ENCODE measurements at regions not wholly inside any gene's neighbourhood (a gene's known extent, or its start where the extent isn't known, plus 50 kb on each side); places are given as distances from the start of the nearest gene placed in this dataset.

DNA sequence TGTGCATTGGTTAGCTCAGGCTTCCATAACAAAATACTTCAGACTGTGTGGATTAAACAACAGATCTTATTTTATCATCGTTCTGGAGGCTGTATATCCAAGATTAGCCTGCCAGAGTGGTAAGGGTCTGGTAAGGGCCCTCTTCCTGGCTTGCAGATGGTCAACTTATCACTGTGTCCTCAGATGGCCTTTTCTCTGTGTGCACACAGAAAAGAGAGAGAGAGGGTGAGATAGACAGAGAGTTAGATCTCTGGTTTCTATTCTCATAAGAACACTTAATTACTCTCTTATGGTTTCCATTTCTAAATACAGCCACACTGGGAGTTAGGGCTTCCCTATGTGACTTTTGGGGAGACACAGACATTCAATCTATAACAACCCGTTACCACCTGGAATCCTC lies 1003.5 kb downstream of the TSN start:
- WGBS, 2 donors, result 40 to 42% methylated on average over 2 of the region's 2 CpGs
- Histone ChIP-seq H3K27ac (no peak overlapping the region), H3K36me3 (replicated peaks in 1 of 2; ENCODE audit: insufficient read depth in 1 of 2, low read depth in 2 of 2) (no peaks in the 10 kb centered on the region), H3K27me3 (no peaks in the 10 kb centered on the region), H3K9me3 (no peaks in the 10 kb centered on the region), H3K4me1 (no peaks in the 10 kb centered on the region), H3K4me3 (no peak overlapping the region)
- no peak for TF ChIP-seq POLR2A (IDR thresholded peaks at IDR 0.05)
- TF ChIP-seq, protein P1, sequence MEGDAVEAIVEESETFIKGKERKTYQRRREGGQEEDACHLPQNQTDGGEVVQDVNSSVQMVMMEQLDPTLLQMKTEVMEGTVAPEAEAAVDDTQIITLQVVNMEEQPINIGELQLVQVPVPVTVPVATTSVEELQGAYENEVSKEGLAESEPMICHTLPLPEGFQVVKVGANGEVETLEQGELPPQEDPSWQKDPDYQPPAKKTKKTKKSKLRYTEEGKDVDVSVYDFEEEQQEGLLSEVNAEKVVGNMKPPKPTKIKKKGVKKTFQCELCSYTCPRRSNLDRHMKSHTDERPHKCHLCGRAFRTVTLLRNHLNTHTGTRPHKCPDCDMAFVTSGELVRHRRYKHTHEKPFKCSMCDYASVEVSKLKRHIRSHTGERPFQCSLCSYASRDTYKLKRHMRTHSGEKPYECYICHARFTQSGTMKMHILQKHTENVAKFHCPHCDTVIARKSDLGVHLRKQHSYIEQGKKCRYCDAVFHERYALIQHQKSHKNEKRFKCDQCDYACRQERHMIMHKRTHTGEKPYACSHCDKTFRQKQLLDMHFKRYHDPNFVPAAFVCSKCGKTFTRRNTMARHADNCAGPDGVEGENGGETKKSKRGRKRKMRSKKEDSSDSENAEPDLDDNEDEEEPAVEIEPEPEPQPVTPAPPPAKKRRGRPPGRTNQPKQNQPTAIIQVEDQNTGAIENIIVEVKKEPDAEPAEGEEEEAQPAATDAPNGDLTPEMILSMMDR (IDR thresholded peaks at IDR 0.05), result no peak
- ATAC-seq (no peak), DNase-seq (no peak)
- intact Hi-C loops (cut with DNase I), result no loop called here

GRCh38 chr2:122764014-122764413 lies 1008.6 kb downstream of the TSN start:
- Histone ChIP-seq H3K27me3 (no peaks in the 10 kb centered on the region), H3K27ac (no peak overlapping the region), H3K36me3 (replicated peaks in 1 of 2; ENCODE audit: insufficient read depth in 1 of 2, low read depth in 2 of 2) (no peaks in the 10 kb centered on the region), H3K9me3 (peaks cover 0 to 3% (median 0%) of the 10 kb centered on the region in 3 donors), H3K4me1 (no peaks in the 10 kb centered on the region), H3K4me3 (no peak overlapping the region)
- intact Hi-C loops (cut with DNase I), result no loop called here
- TF ChIP-seq POLR2A (IDR thresholded peaks at IDR 0.05), result no peak
- TF ChIP-seq, protein P1 (IDR thresholded peaks at IDR 0.05), result no peak
- WGBS, 2 donors, result 34 to 37% methylated on average over 3 of the region's 3 CpGs
- no peak for ATAC-seq
- no peak for DNase-seq

GRCh38 chr2:122780251-122780650 lies 1024.8 kb downstream of the TSN start:
- Histone ChIP-seq H3K27me3 (no peaks in the 10 kb centered on the region), H3K4me1 (no peaks in the 10 kb centered on the region), H3K36me3 (replicated peaks in 1 of 2; ENCODE audit: insufficient read depth in 1 of 2, low read depth in 2 of 2) (no peaks in the 10 kb centered on the region), H3K27ac (no peak overlapping the region), H3K4me3 (no peak overlapping the region), H3K9me3 (no peaks in the 10 kb centered on the region)
- intact Hi-C loops (cut with DNase I), result no loop called here
- ATAC-seq, result no peak
- TF ChIP-seq POLR2A (IDR thresholded peaks at IDR 0.05), result no peak
- TF ChIP-seq, protein P1 (IDR thresholded peaks at IDR 0.05), result no peak
- 63 to 71% methylated on average over 1 of the region's 1 CpG for WGBS, 2 donors
- DNase-seq, result no peak

GRCh38 chr2:122794100-122794499 lies 1038.6 kb downstream of the TSN start:
- Histone ChIP-seq H3K4me1 (no peaks in the 10 kb centered on the region), H3K27ac (no peak overlapping the region), H3K9me3 (no peaks in the 10 kb centered on the region), H3K27me3 (no peaks in the 10 kb centered on the region), H3K4me3 (no peak overlapping the region), H3K36me3 (replicated peaks in 1 of 2; ENCODE audit: insufficient read depth in 1 of 2, low read depth in 2 of 2) (no peaks in the 10 kb centered on the region)
- DNase-seq (no peak), ATAC-seq (no peak)
- WGBS, 2 donors, result 74 to 100% methylated on average over 2 of the region's 2 CpGs
- intact Hi-C loops (cut with DNase I), result no loop called here
- TF ChIP-seq, protein P1 (IDR thresholded peaks at IDR 0.05), result no peak
- no peak for TF ChIP-seq POLR2A (IDR thresholded peaks at IDR 0.05)

DNA sequence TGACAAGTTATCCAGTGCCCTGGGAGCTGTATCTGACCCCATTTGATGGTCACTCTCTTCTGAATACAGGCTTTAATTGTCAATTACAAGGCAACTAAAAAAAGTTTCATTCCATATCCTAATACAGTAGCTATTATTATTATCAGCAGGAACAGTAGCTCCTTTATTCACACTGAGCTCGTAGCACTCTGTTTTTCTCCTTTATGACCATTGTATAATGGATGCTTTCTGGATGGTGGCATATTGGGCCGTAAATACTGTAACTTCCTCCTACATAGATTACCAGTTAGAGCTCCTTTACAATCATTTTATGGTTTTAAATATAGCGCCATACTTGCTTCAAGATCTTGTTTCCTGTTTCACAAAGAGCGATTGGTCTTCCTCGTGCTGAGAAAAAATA lies 1040.3 kb downstream of the TSN start:
- ATAC-seq (no peak), DNase-seq (no peak)
- Histone ChIP-seq H3K4me1 (no peaks in the 10 kb centered on the region), H3K27me3 (no peaks in the 10 kb centered on the region), H3K27ac (no peak overlapping the region), H3K9me3 (no peaks in the 10 kb centered on the region), H3K36me3 (replicated peaks in 1 of 2; ENCODE audit: insufficient read depth in 1 of 2, low read depth in 2 of 2) (no peaks in the 10 kb centered on the region), H3K4me3 (no peak overlapping the region)
- intact Hi-C loops (cut with DNase I), result no loop called here
- TF ChIP-seq POLR2A (IDR thresholded peaks at IDR 0.05), result no peak
- TF ChIP-seq, protein P1 (IDR thresholded peaks at IDR 0.05), result no peak
- 59 to 71% methylated on average over 5 of the region's 5 CpGs for WGBS, 2 donors

Data from body of pancreas (tissue), 4 donors.